ENCODE measurements at regions not wholly inside any gene's neighbourhood (a gene's known extent, or its start where the extent isn't known, plus 50 kb on each side); places are given as distances from the start of the nearest gene placed in this dataset.

DNA sequence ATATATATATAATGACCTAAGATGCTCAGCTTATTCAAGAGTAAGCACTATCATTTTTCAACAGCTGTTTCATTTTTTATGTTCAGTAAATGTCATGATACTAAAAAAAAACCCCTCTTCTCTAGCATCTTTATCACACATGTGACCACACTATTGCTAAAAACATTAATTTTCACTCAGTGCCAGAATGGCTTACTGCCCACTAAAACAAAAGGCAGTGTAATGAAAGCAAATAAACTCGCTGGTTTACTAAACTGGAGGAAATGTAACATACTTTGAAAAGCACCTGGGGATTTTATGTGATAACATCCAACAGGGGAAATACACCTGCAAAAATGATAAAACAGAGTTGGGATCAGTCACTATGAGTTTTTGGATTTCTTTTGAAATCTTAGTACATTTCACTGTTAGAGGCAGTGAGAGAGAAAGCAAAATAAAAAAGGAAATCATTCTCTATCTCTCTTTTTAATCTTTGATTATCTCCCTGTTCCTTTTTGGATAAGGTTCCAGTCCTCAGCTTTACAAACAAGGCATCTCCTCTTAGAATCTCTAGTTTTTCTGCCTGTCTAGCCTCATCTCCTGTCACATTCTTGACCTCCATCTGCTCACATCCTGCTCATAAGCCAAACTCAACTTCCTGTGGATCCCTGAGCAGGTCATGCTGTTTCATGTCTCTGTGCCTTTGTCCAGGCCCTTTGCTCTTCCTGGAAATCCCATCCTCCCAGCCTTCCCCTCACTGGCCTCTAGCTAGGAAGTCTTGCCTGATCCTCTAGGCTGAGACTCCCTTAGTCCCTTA is 338.0 kb downstream of the MAN2A1 start:
- peaks cover 2% of the 10 kb centered on the region for H3K27me3 Mint-ChIP-seq (ENCODE audit: insufficient read depth, low read depth)
- DNase-seq (ENCODE audit: low spot score): no peak
- H3K27ac Mint-ChIP-seq: no peak overlapping the region
- no peak overlapping the region for H2AFZ ChIP-seq (replicated peaks)
- H3K9me3 Mint-ChIP-seq: peaks cover 3% of the 10 kb centered on the region
- H3K79me2 ChIP-seq (ENCODE audit: low read depth): no peaks in the 10 kb centered on the region
- H3K4me3 Mint-ChIP-seq: no peak overlapping the region
- H3K4me3 ChIP-seq: no peak overlapping the region
- no peak overlapping the region for H3K4me2 ChIP-seq
- no peaks in the 10 kb centered on the region for H3K9me3 ChIP-seq (ENCODE audit: low read depth)
- H3K9ac ChIP-seq: no peak overlapping the region
- no peaks in the 10 kb centered on the region for H3K27me3 ChIP-seq
- H3K36me3 Mint-ChIP-seq: no peaks in the 10 kb centered on the region
- no peaks in the 10 kb centered on the region for H4K20me1 ChIP-seq (ENCODE audit: low read depth)
- no peaks in the 10 kb centered on the region for H3K36me3 ChIP-seq
- no peak overlapping the region for H3K27ac ChIP-seq
- no peaks in the 10 kb centered on the region for H3F3A ChIP-seq (ENCODE audit: low read depth)
- TF ChIP-seq EZH2phosphoT487 (IDR thresholded peaks at IDR 0.05) (no peak), EZH2 (IDR thresholded peaks at IDR 0.05) (no peak), CTCF (IDR thresholded peaks at IDR 0.05) (no peak)
- peaks cover 8% of the 10 kb centered on the region for H3K4me1 Mint-ChIP-seq
- peaks cover 6% of the 10 kb centered on the region for H3K4me1 ChIP-seq

- no peak overlapping the region for H3K4me3 ChIP-seq
- H2AFZ ChIP-seq (replicated peaks): peak overlapping the region; percentile 58
- TF ChIP-seq CTCF (IDR thresholded peaks at IDR 0.05) (no peak), EZH2 (IDR thresholded peaks at IDR 0.05) (no peak), EZH2phosphoT487 (IDR thresholded peaks at IDR 0.05) (no peak)
- Mint-ChIP-seq H3K9me3 (no peaks in the 10 kb centered on the region), H3K4me1 (peaks cover 26% of the 10 kb centered on the region), H3K27me3 (ENCODE audit: insufficient read depth, low read depth) (peaks cover 2% of the 10 kb centered on the region), H3K27ac (no peak overlapping the region), H3K4me3 (no peak overlapping the region), H3K36me3 (no peaks in the 10 kb centered on the region)
- no peak overlapping the region for H3K4me2 ChIP-seq
- no peak for DNase-seq (ENCODE audit: low spot score)
- H3K36me3 ChIP-seq: no peaks in the 10 kb centered on the region
- H4K20me1 ChIP-seq (ENCODE audit: low read depth): no peaks in the 10 kb centered on the region
- no peaks in the 10 kb centered on the region for H3F3A ChIP-seq (ENCODE audit: low read depth)
- H3K4me1 ChIP-seq: peaks cover 15% of the 10 kb centered on the region
- H3K79me2 ChIP-seq (ENCODE audit: low read depth): no peaks in the 10 kb centered on the region
- H3K9me3 ChIP-seq (ENCODE audit: low read depth): no peaks in the 10 kb centered on the region
- H3K9ac ChIP-seq: no peak overlapping the region
- no peaks in the 10 kb centered on the region for H3K27me3 ChIP-seq
- no peak overlapping the region for H3K27ac ChIP-seq
Observed at GRCh38 chr5:110031402-110032140, 341.8 kb downstream of the MAN2A1 start.

DNA sequence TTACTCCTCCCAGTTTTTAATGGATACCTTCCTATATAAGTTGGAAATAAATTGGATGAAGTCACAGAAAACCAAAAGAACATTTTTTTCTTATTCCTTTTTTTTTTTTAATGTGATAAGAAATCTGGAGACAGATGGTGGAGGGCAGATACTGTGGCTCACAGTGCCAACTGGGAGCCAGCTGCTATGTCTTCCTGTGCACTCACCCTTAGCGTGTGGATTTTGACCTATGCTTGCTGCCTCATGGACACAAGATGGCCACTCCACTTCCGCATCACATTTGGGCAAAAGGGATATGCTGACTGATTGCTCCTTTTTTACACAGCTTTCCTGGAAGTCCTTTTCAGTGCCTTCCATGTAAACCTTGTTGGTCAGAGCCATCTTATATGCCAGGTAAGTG is 342.6 kb downstream of the MAN2A1 start:
- no peaks in the 10 kb centered on the region for H3K36me3 Mint-ChIP-seq
- DNase-seq (ENCODE audit: low spot score): no peak

More for the DNA sequence above, 342.6 kb downstream of the MAN2A1 start:
- H3K36me3 ChIP-seq: no peaks in the 10 kb centered on the region
- H3K4me1 Mint-ChIP-seq: peaks cover 26% of the 10 kb centered on the region
- H3K4me3 ChIP-seq: no peak overlapping the region
- no peaks in the 10 kb centered on the region for H3K9me3 Mint-ChIP-seq
- H3K9me3 ChIP-seq (ENCODE audit: low read depth): no peaks in the 10 kb centered on the region
- H3K4me2 ChIP-seq: no peak overlapping the region
- no peaks in the 10 kb centered on the region for H3F3A ChIP-seq (ENCODE audit: low read depth)
- no peaks in the 10 kb centered on the region for H3K79me2 ChIP-seq (ENCODE audit: low read depth)
- H4K20me1 ChIP-seq (ENCODE audit: low read depth): no peaks in the 10 kb centered on the region
- H3K27me3 ChIP-seq: no peaks in the 10 kb centered on the region
- peaks cover 15% of the 10 kb centered on the region for H3K4me1 ChIP-seq
- H3K27ac ChIP-seq: no peak overlapping the region
- peaks cover 2% of the 10 kb centered on the region for H3K27me3 Mint-ChIP-seq (ENCODE audit: insufficient read depth, low read depth)
- TF ChIP-seq EZH2phosphoT487 (IDR thresholded peaks at IDR 0.05): no peak
- no peak for TF ChIP-seq EZH2 (IDR thresholded peaks at IDR 0.05)
- TF ChIP-seq CTCF (IDR thresholded peaks at IDR 0.05): no peak
- no peak overlapping the region for H3K9ac ChIP-seq
- H2AFZ ChIP-seq (replicated peaks): peak overlapping the region; percentile 58
- H3K27ac Mint-ChIP-seq: no peak overlapping the region
- no peak overlapping the region for H3K4me3 Mint-ChIP-seq

Data from neural progenitor cell (in vitro differentiated cells).